Choroid plexus epithelial cell (primary cell): ENCODE measurements at regions not wholly inside any gene's neighbourhood (a gene's known extent, or its start where the extent isn't known, plus 50 kb on each side); places are given as distances from the start of the nearest gene placed in this dataset.

ENCODE experiments used
- DNase-seq: peaks from one replicate; pipeline ENCODE4 v3.0.0-alpha.2; 2010; ENCODE audit warnings: low read depth
- H3K4me3 ChIP-seq: 2 replicates; pipeline ENCODE4 v1.5.1; 2011; ENCODE audit warnings: low read depth, mild to moderate bottlenecking, control low read depth, low read length, moderate library complexity
- CTCF ChIP-seq: conservative IDR thresholded peaks from 2 replicates; pipeline ENCODE4 v1.5.1; 2011; ENCODE audit warnings: low read depth, mild to moderate bottlenecking, control low read depth, inconsistent platforms, low read length, moderate library complexity

- peak; percentile 73 for TF ChIP-seq CTCF
- H3K4me3 ChIP-seq = no peak overlapping the region
- peak; percentile 14 for DNase-seq
Observed at GRCh38 chr9:84404095-84404686, 63.6 kb upstream of the SLC28A3 start.

DNA sequence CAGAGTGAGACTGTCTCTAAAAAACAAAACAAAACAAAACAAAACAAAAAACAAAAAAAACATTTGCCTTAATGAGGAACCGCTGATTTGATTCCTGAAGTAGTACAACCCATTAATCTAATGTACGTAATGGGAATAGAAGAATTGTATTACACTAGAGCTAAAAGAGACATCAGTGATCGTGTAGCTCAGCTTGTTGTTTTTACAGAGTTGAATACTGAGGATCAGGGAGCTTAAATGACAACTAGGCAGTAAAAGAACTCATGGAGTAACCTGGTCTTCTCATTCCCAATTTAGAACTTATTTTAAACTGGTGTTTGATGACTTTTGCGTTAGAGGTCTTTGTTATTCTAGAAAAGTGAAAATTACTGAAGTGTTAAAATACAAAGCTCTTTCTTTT lies 65.1 kb upstream of the SLC28A3 start:
- DNase-seq = no peak
- TF ChIP-seq CTCF = no peak
- H3K4me3 ChIP-seq = no peak overlapping the region

DNA sequence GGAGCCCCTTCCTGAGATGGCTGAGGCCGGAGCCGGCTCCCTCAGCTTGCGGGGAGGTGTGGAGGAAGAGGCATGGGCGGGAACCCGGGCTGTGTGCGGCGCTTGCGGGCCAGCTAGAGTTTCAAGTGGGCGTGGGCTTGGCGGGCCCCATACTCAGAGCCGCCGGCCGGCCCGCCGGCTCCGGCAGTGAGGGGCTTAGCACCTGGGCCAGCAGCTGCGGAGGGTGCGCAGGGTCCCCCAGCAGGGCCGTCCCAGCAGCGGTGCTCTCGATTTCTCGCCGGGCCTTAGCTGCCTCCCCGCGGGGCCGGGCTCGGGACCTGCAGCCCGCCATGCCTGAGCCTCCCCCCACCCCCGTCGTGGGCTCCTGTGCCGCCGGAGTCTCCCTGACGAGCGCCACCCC lies 67.9 kb upstream of the SLC28A3 start:
- H3K4me3 ChIP-seq = no peak overlapping the region
- DNase-seq = no peak
- TF ChIP-seq CTCF = no peak

GRCh38 chr9:84411683-84412267 lies 71.2 kb upstream of the SLC28A3 start:
- DNase-seq = no peak
- no peak overlapping the region for H3K4me3 ChIP-seq
- no peak for TF ChIP-seq CTCF

DNA sequence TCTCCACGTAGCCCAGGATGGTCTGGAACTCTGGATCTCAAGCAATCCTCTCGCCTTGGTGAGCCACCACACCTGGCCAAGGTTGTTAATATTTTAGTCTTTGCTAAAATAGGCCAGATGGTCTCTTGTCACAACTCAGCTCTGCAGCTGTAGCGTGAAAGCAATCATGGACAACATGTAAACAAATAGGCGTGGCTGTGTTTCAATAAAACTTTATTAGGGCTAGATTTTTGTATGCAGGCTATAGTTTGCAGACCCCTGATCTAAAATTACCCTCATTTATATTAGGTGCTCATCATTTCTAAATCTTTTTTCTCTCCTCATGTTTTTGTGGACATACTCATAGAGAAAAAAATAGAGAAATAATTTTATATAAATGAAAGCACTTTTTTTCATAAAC lies 72.1 kb upstream of the SLC28A3 start:
- no peak overlapping the region for H3K4me3 ChIP-seq
- TF ChIP-seq CTCF = no peak
- DNase-seq = no peak

DNA sequence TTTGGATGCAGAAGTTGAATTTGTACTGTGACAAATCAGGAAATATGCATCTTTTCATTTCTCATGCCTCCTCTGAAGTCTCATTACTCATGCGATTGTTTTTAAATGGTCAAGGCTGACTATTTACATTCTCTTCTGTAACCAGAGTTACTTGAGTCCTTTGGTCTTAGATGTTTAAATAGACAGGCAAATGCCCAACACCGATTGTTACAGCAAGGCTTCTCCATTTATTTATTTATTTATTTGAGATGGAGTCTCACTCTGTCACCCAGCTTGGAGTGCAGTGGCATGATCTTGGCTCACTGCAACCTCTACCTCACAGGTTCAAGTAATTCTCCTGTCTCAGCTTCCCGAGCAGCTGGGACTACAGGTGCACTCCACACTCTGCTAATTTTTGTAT lies 72.7 kb upstream of the SLC28A3 start:
- no peak for TF ChIP-seq CTCF
- H3K4me3 ChIP-seq = no peak overlapping the region
- DNase-seq = no peak

DNA sequence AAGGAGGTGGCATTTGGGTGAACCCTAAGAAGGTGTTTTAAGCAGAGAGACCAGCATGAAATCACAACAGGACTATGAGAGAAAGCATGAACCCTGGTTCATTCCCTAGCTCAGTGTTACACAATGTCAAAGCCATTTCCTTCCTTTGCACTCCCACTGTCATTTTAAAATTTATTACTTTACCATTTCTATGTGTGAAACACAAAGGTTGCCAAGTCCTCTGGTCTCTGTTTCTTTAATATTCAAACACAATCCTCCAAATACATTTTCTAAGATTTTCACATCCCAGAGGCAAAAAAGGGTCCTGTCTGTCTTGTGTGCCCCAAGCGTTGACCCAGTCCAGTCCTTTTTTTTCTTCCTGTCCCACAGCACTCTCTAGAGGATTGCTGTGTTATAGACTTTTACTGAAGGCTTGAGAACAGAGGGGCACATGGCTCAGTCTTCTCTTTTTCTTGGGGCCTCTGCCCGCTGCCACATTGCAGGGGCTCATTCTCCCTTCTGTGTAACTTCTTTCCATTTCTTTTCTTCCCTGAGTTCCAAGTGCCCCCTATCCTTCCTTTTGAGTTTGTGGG lies 78.6 kb upstream of the SLC28A3 start:
- no peak overlapping the region for H3K4me3 ChIP-seq
- DNase-seq = peak; percentile 23
- TF ChIP-seq CTCF = peak; percentile 30
